ENCODE measurements at regions not wholly inside any gene's neighbourhood (a gene's known extent, or its start where the extent isn't known, plus 50 kb on each side); places are given as distances from the start of the nearest gene placed in this dataset.

GRCh38 chr6:133621751-133622150 lies 267.2 kb upstream of the TCF21 start:
- CTCF ChIA-PET = no interaction called here
- no peak overlapping the region for H3K9ac ChIP-seq (replicated peaks; ENCODE audit: extremely low read depth, insufficient read depth, low read length)
- dilution Hi-C loops (cut with MboI; ENCODE audit: extremely low pct_ligation_motif_present, low sequenced_read_pairs) = no loop called here
- no peaks in the 10 kb centered on the region for H3K9me1 ChIP-seq (replicated peaks; ENCODE audit: control insufficient read depth, extremely low read depth, insufficient read depth, low read length)
- DNase-seq (ENCODE audit: low read depth, low spot score) (no peak), FAIRE-seq (no peak)
- no peaks in the 10 kb centered on the region for H3K27me3 ChIP-seq (ENCODE audit: control insufficient read depth in 2 of 2, insufficient read depth in 2 of 2, low read length in 2 of 2)
- no peaks in the 10 kb centered on the region for H3K36me3 ChIP-seq (ENCODE audit: control insufficient read depth in 2 of 2, extremely low read depth in 1 of 2, insufficient read depth in 2 of 2, low read length in 2 of 2)
- intact Hi-C loops (cut with micrococcal nuclease) = no loop called here
- POLR2A ChIA-PET = no interaction called here
- H2AFZ ChIP-seq (ENCODE audit: low read depth, low read length) = no peak overlapping the region
- no peaks in the 10 kb centered on the region for H3K9me3 ChIP-seq (replicated peaks; ENCODE audit: control insufficient read depth, insufficient read depth, low read length)
- no peak overlapping the region for H3K27ac ChIP-seq (ENCODE audit: insufficient read depth, low read depth, low read length)
- H3K79me2 ChIP-seq (ENCODE audit: control insufficient read depth, insufficient read depth, low read length) = no peaks in the 10 kb centered on the region
- no TSS peak for BruUV-seq (replicated peaks)
- no peak overlapping the region for H3K4me2 ChIP-seq (ENCODE audit: insufficient read depth, low read length)
- no peak overlapping the region for H3K4me3 ChIP-seq (replicated peaks in 1 of 3; ENCODE audit: insufficient read depth in 1 of 3, low read depth in 1 of 3, low read length in 3 of 3)
- TF ChIP-seq CTCF (IDR thresholded peaks at IDR 0.05; ENCODE audit: extremely low read depth in 1 of 2, insufficient read depth in 1 of 2, low read depth in 1 of 2, low read length in 2 of 2) (no peak), JUN (IDR thresholded peaks at IDR 0.05; ENCODE audit: borderline replicate concordance, insufficient read depth, insufficient read length, low read depth) (no peak), GATA2 (IDR thresholded peaks at IDR 0.05; ENCODE audit: insufficient read depth, insufficient read length, low read depth, low read length) (no peak), FOS (IDR thresholded peaks at IDR 0.05; ENCODE audit: borderline replicate concordance, insufficient read depth, low read length) (no peak), EZH2 (IDR thresholded peaks at IDR 0.05; ENCODE audit: borderline replicate concordance, low read depth, low read length, severe bottlenecking) (no peak), MYC (IDR thresholded peaks at IDR 0.05; ENCODE audit: low read depth, low read length) (no peak), POLR2AphosphoS5 (IDR thresholded peaks at IDR 0.05; ENCODE audit: insufficient read depth, low read depth, low read length) (no peak), MAX (IDR thresholded peaks at IDR 0.05; ENCODE audit: insufficient read depth, insufficient read length) (no peak), POLR2A (IDR thresholded peaks at IDR 0.05; ENCODE audit: low read depth, low read length) (no peak)
- no peaks in the 10 kb centered on the region for H3K4me1 ChIP-seq (ENCODE audit: control insufficient read depth, extremely low read depth, insufficient read depth, low read length)
- H4K20me1 ChIP-seq (replicated peaks; ENCODE audit: control insufficient read depth, extremely low read depth, insufficient read depth, low read length) = no peaks in the 10 kb centered on the region
